Femur (tissue), 1 donor: ENCODE measurements at regions not wholly inside any gene's neighbourhood (a gene's known extent, or its start where the extent isn't known, plus 50 kb on each side); places are given as distances from the start of the nearest gene placed in this dataset.

Experiments used
- DNase-seq: peaks from one replicate; pipeline ENCODE4 v3.0.0-alpha.2; 2017

GRCh38 chr1:239539051-239539450 lies 152.7 kb downstream of the CHRM3 start:
- no peak for DNase-seq

GRCh38 chr1:239539812-239540211 lies 153.4 kb downstream of the CHRM3 start:
- no peak for DNase-seq

GRCh38 chr1:239543873-239544272 lies 157.5 kb downstream of the CHRM3 start:
- DNase-seq = no peak

GRCh38 chr1:239545466-239545865 lies 159.1 kb downstream of the CHRM3 start:
- no peak for DNase-seq

- DNase-seq = no peak
These were observed 161.6 kb downstream of the CHRM3 start for GRCh38 chr1:239547987-239548386.

- DNase-seq = no peak
These were observed 163.8 kb downstream of the CHRM3 start for GRCh38 chr1:239550178-239550577.

- peak; percentile 43 for DNase-seq
These were observed 169.0 kb downstream of the CHRM3 start for GRCh38 chr1:239555350-239555749.

GRCh38 chr1:239558559-239558958 lies 172.2 kb downstream of the CHRM3 start:
- DNase-seq = no peak

GRCh38 chr1:239558991-239559390 lies 172.6 kb downstream of the CHRM3 start:
- no peak for DNase-seq

- no peak for DNase-seq
These were observed 174.6 kb downstream of the CHRM3 start for GRCh38 chr1:239560921-239561320.

- DNase-seq = no peak
These were observed 175.7 kb downstream of the CHRM3 start for GRCh38 chr1:239562095-239562494.

GRCh38 chr1:239563681-239564080 lies 177.3 kb downstream of the CHRM3 start:
- no peak for DNase-seq

GRCh38 chr1:239566074-239566473 lies 179.7 kb downstream of the CHRM3 start:
- DNase-seq = no peak

GRCh38 chr1:239570878-239571277 lies 184.5 kb downstream of the CHRM3 start:
- no peak for DNase-seq

GRCh38 chr1:239572183-239572582 lies 185.8 kb downstream of the CHRM3 start:
- DNase-seq = no peak

GRCh38 chr1:239574112-239574511 lies 187.7 kb downstream of the CHRM3 start:
- DNase-seq = no peak

- DNase-seq = no peak
These were observed 188.7 kb downstream of the CHRM3 start for GRCh38 chr1:239575113-239575512.

- DNase-seq = no peak
These were observed 197.2 kb downstream of the CHRM3 start for GRCh38 chr1:239583536-239583935.

- no peak for DNase-seq
These were observed 199.8 kb downstream of the CHRM3 start for GRCh38 chr1:239586128-239586527.

GRCh38 chr1:239587066-239587465 lies 200.7 kb downstream of the CHRM3 start:
- no peak for DNase-seq

GRCh38 chr1:239587574-239588369 lies 201.4 kb downstream of the CHRM3 start:
- no peak for DNase-seq

GRCh38 chr1:239590556-239590955 lies 204.2 kb downstream of the CHRM3 start:
- DNase-seq = no peak

GRCh38 chr1:239593527-239593926 lies 207.2 kb downstream of the CHRM3 start:
- DNase-seq = no peak

- no peak for DNase-seq
These were observed 214.2 kb downstream of the CHRM3 start for GRCh38 chr1:239600588-239600987.

GRCh38 chr1:239601108-239601507 lies 214.7 kb downstream of the CHRM3 start:
- DNase-seq = no peak
